Endothelial cell of umbilical vein (primary cell): ENCODE measurements at regions not wholly inside any gene's neighbourhood (a gene's known extent, or its start where the extent isn't known, plus 50 kb on each side); places are given as distances from the start of the nearest gene placed in this dataset.

Experiments
- BruUV-seq: library from RNA; stranded (reverse); fragments of 400-500 nt; replicated peaks from 2 replicates; lab custom pipeline; 2021; lab: Mats Ljungman, UMichigan
- CTCF ChIA-PET: fragments of 300-600, 350-600 bp; sonication (Branson Sonifier 250); formaldehyde crosslinking; loops from one replicate; lab custom pipeline; 2021; ENCODE audit warnings: antibody characterized with exemption, inconsistent platforms; lab: Charles Lee
- POLR2A ChIA-PET: fragments of 300-600, 350-600 bp; sonication (Branson Sonifier 250); formaldehyde crosslinking; loops from one replicate; lab custom pipeline; 2021; ENCODE audit warnings: antibody characterized with exemption, inconsistent platforms; lab: Charles Lee
- DNase-seq: peaks from one replicate; pipeline ENCODE4 v3.0.0-alpha.2; 2011; ENCODE audit warnings: low read depth, low spot score
- FAIRE-seq: peaks from 2 replicates; lab custom pipeline; 2011; peaks lifted over from hg19 to GRCh38; lab: Jason Lieb, UNC
- H2AFZ ChIP-seq: 2 replicates; pipeline ENCODE4 v1.6.0; 2012; ENCODE audit warnings: low read depth, low read length, control low read depth, inconsistent platforms
- H3K27ac ChIP-seq: 2 replicates; pipeline ENCODE4 v1.5.1; 2011; ENCODE audit warnings: low read depth, mild to moderate bottlenecking, control low read depth, low read length, moderate library complexity; ENCODE audit not compliant: insufficient read depth
- H3K27me3 ChIP-seq, 2 experiments: 2 replicates each; pipeline versions ENCODE4 v1.6.0 to v1.6.1; 2011; ENCODE audit warnings: low read length in 2 of 2, mixed read lengths in 1 of 2; ENCODE audit not compliant: control insufficient read depth in 2 of 2, insufficient read depth in 2 of 2
- H3K36me3 ChIP-seq, 2 experiments: 2 replicates in 1 of 2; 3 replicates in 1 of 2; pipeline ENCODE4 v1.5.1; 2011; ENCODE audit warnings: low read length in 2 of 2, mild to moderate bottlenecking in 1 of 2, moderate library complexity in 1 of 2; ENCODE audit not compliant: control insufficient read depth in 2 of 2, insufficient read depth in 2 of 2; ENCODE audit errors: extremely low read depth in 1 of 2
- H3K4me1 ChIP-seq: 3 replicates; pipeline ENCODE4 v1.5.1; 2011; ENCODE audit warnings: mild to moderate bottlenecking, low read length; ENCODE audit not compliant: control insufficient read depth, insufficient read depth; ENCODE audit errors: extremely low read depth
- H3K4me2 ChIP-seq: 2 replicates; pipeline ENCODE4 v1.6.1; 2011; ENCODE audit warnings: low read length, control low read depth, mixed read lengths; ENCODE audit not compliant: insufficient read depth
- H3K4me3 ChIP-seq, 3 experiments: fragments of 200-600 bp in 1 of 3; sonication (generic), shearing (Covaris generic) in 1 of 3; replicated peaks in 1 of 3; 2 replicates each; pipeline ENCODE4 v1.5.1; 2011 to 2016; ENCODE audit warnings: control low read depth in 3 of 3, low read length in 3 of 3, mild to moderate bottlenecking in 2 of 3, inconsistent platforms in 1 of 3, low read depth in 1 of 3, moderate library complexity in 1 of 3; ENCODE audit not compliant: insufficient read depth in 1 of 3
- H3K79me2 ChIP-seq: 2 replicates; pipeline ENCODE4 v1.6.0; 2012; ENCODE audit warnings: low read length, inconsistent platforms; ENCODE audit not compliant: control insufficient read depth, insufficient read depth
- H3K9ac ChIP-seq: replicated peaks from 2 replicates; pipeline ENCODE3; 2011; ENCODE audit warnings: low read length, control low read depth; ENCODE audit not compliant: insufficient read depth; ENCODE audit errors: extremely low read depth
- H3K9me1 ChIP-seq: replicated peaks from 3 replicates; pipeline ENCODE4 v1.6.0; 2011; ENCODE audit warnings: mild to moderate bottlenecking, low read length; ENCODE audit not compliant: control insufficient read depth, insufficient read depth; ENCODE audit errors: extremely low read depth
- H3K9me3 ChIP-seq: replicated peaks from 2 replicates; pipeline ENCODE4 v1.5.1; 2012; ENCODE audit warnings: low read length, inconsistent platforms; ENCODE audit not compliant: control insufficient read depth, insufficient read depth
- H4K20me1 ChIP-seq: replicated peaks from 2 replicates; pipeline ENCODE3; 2011; ENCODE audit warnings: mild to moderate bottlenecking, low read length; ENCODE audit not compliant: control insufficient read depth, insufficient read depth; ENCODE audit errors: extremely low read depth
- FOS ChIP-seq: IDR thresholded peaks from 2 replicates; pipeline ENCODE4 v1.6.1; 2011; ENCODE audit warnings: mild to moderate bottlenecking, low read length, moderate library complexity, borderline replicate concordance; ENCODE audit not compliant: insufficient read depth
- GATA2 ChIP-seq: IDR thresholded peaks from 2 replicates; pipeline ENCODE4 v1.7.0; 2011; ENCODE audit warnings: low read depth, mild to moderate bottlenecking, moderate library complexity, mixed read lengths, low read length; ENCODE audit not compliant: insufficient read length, insufficient read depth
- POLR2A ChIP-seq: IDR thresholded peaks from 2 replicates; pipeline ENCODE4 v1.6.1; 2012; ENCODE audit warnings: low read depth, mild to moderate bottlenecking, control low read depth, low read length
- dilution Hi-C: fragments of 300-500 bp; cut with MboI; formaldehyde crosslinking; loops from one replicate; pipeline ENCODE4 v1.15.0; 2019; ENCODE audit warnings: low sequenced_read_pairs; ENCODE audit not compliant: extremely low pct_ligation_motif_present
- intact Hi-C: fragments of 100-400 bp; cut with micrococcal nuclease; formaldehyde crosslinking; loops from one replicate; pipeline ENCODE4 v1.10.0; 2022
- TF ChIP-seq, protein P1 (sequence below), 2 donors: IDR thresholded peaks; 1 replicate in 1 of 2; 2 replicates in 1 of 2; pipeline ENCODE4 v1.5.1; 2011; ENCODE audit warnings: low read length in 2 of 2, mild to moderate bottlenecking in 2 of 2, moderate library complexity in 2 of 2, control low read depth in 1 of 2, inconsistent platforms in 1 of 2, low read depth in 1 of 2; ENCODE audit not compliant: insufficient read depth in 1 of 2; ENCODE audit errors: extremely low read depth in 1 of 2

DNA sequence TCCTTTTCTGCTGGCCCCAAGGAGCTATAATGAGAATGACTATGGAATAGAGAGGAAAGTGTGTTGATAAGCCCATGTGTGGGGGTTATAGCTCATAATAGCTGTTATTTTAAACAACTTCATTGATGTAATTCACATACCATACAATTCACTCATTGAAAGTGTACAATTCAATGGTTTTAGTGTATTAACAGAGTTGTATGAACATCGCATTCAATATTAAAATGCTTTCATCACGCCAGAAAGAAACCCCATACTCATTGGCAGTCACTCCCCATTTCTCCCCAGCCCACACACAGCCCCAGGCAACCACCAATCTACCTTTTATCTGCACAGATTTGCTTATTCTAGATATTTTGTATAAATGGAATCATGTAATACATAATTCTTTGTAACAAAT lies 139.6 kb upstream of the CYP1B1 start:
- CTCF ChIA-PET, result no interaction called here
- Histone ChIP-seq H3K4me1 (no peaks in the 10 kb centered on the region), H3K9me1 (no peaks in the 10 kb centered on the region), H3K9ac (no peak overlapping the region), H3K79me2 (no peaks in the 10 kb centered on the region), H3K4me3 (no peak overlapping the region), H3K27me3 (no peaks in the 10 kb centered on the region), H3K4me2 (no peak overlapping the region), H3K36me3 (no peaks in the 10 kb centered on the region), H3K27ac (no peak overlapping the region), H3K9me3 (no peaks in the 10 kb centered on the region), H2AFZ (no peak overlapping the region), H4K20me1 (no peaks in the 10 kb centered on the region)
- BruUV-seq, result no TSS peak
- FAIRE-seq, result no peak
- intact Hi-C loops (no loop called here), dilution Hi-C loops (no loop called here)
- no peak for TF ChIP-seq POLR2A
- TF ChIP-seq GATA2, result no peak
- no peak for TF ChIP-seq FOS
- POLR2A ChIA-PET, result no interaction called here
- DNase-seq, result no peak

DNA sequence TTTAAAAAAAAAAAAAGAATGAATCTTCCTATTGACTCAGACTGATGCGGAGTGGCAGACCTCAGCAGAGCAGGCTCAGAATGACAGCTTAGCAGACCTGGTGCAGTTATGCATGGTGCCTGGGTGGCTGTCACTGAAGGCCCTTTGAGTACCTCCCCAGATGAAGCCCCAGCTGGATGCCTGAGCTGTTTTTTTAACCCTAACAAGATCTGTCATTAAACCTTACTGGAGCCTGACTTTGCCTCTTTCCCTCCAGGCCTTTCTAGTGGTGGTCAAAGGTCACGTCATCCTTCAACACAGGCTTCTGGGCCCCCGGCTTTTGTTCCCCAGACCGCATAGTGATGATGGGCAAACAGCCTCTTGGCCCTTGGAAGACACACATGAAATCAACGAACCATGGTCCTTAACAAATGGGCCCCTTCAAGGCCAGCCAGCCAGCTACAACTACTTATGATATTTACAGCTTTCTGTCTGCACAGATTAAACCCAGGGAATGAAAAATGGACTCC lies 138.3 kb upstream of the CYP1B1 start:
- dilution Hi-C loops, result no loop called here
- H3K36me3 ChIP-seq, result no peaks in the 10 kb centered on the region
- no peak for FAIRE-seq

More for the DNA sequence above, 138.3 kb upstream of the CYP1B1 start:
- Histone ChIP-seq H3K9me1 (no peaks in the 10 kb centered on the region), H3K4me2 (no peak overlapping the region), H3K27ac (no peak overlapping the region), H3K9ac (no peak overlapping the region), H3K79me2 (no peaks in the 10 kb centered on the region), H3K9me3 (no peaks in the 10 kb centered on the region), H3K4me1 (no peaks in the 10 kb centered on the region), H2AFZ (no peak overlapping the region), H3K4me3 (no peak overlapping the region), H4K20me1 (no peaks in the 10 kb centered on the region), H3K27me3 (no peaks in the 10 kb centered on the region)
- DNase-seq, result no peak
- TF ChIP-seq, protein P1, sequence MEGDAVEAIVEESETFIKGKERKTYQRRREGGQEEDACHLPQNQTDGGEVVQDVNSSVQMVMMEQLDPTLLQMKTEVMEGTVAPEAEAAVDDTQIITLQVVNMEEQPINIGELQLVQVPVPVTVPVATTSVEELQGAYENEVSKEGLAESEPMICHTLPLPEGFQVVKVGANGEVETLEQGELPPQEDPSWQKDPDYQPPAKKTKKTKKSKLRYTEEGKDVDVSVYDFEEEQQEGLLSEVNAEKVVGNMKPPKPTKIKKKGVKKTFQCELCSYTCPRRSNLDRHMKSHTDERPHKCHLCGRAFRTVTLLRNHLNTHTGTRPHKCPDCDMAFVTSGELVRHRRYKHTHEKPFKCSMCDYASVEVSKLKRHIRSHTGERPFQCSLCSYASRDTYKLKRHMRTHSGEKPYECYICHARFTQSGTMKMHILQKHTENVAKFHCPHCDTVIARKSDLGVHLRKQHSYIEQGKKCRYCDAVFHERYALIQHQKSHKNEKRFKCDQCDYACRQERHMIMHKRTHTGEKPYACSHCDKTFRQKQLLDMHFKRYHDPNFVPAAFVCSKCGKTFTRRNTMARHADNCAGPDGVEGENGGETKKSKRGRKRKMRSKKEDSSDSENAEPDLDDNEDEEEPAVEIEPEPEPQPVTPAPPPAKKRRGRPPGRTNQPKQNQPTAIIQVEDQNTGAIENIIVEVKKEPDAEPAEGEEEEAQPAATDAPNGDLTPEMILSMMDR (IDR thresholded peaks at IDR 0.05; ENCODE audit: extremely low read depth in 1 of 2, insufficient read depth in 1 of 2, low read depth in 1 of 2, low read length in 2 of 2), result no peak
- no TSS peak for BruUV-seq
- intact Hi-C loops, result no loop called here
- ChIA-PET CTCF (no interaction called here), POLR2A (no interaction called here)
